ENCODE measurements at regions not wholly inside any gene's neighbourhood (a gene's known extent, or its start where the extent isn't known, plus 50 kb on each side); places are given as distances from the start of the nearest gene placed in this dataset.

GRCh38 chr11:28616160-28616965, 508.2 kb downstream of the METTL15 start:
- Histone ChIP-seq H3K4me3 (ENCODE audit: low read depth, low read length) (no peak overlapping the region), H3K36me3 (ENCODE audit: control insufficient read depth, insufficient read depth, low read length) (no peaks in the 10 kb centered on the region), H3K27me3 (replicated peaks; ENCODE audit: control insufficient read depth, insufficient read depth, low read length) (no peaks in the 10 kb centered on the region), H3K4me1 (peaks cover 12% of the 10 kb centered on the region; the same call in 1 of the 2 replicates), H3K9me3 (no peaks in the 10 kb centered on the region)
- no peak for TF ChIP-seq CTCF (IDR thresholded peaks at IDR 0.05; ENCODE audit: insufficient read depth in 1 of 2, low read depth in 1 of 2, low read length in 1 of 2, severe bottlenecking in 1 of 2, unreplicated experiment in 1 of 2)
- no peaks in the 10 kb centered on the region for H3K27me3 Mint-ChIP-seq (ENCODE audit: insufficient read depth, unreplicated experiment)
- no peak overlapping the region for H3K4me3 Mint-ChIP-seq (ENCODE audit: unreplicated experiment)
- no peak overlapping the region for H3K27ac Mint-ChIP-seq (ENCODE audit: unreplicated experiment)
- H3K9me3 Mint-ChIP-seq (ENCODE audit: unreplicated experiment), result peaks cover 9% of the 10 kb centered on the region
- H3K36me3 Mint-ChIP-seq (ENCODE audit: insufficient read depth, unreplicated experiment), result no peaks in the 10 kb centered on the region
- intact Hi-C loops (cut with micrococcal nuclease; ENCODE audit: unreplicated experiment), result no loop called here
- no TSS peak for BruUV-seq (replicated peaks)
- DNase-seq, result no peak
- ChIA-PET POLR2A (no interaction called here), CTCF (no interaction called here)
- H3K4me1 Mint-ChIP-seq (ENCODE audit: low read depth, unreplicated experiment), result peaks cover 14% of the 10 kb centered on the region

GRCh38 chr11:28615542-28615941, 507.4 kb downstream of the METTL15 start:
- TF ChIP-seq CTCF (IDR thresholded peaks at IDR 0.05; ENCODE audit: insufficient read depth in 1 of 2, low read depth in 1 of 2, low read length in 1 of 2, severe bottlenecking in 1 of 2, unreplicated experiment in 1 of 2), result no peak
- ChIA-PET CTCF (no interaction called here), POLR2A (no interaction called here)
- no peak overlapping the region for H3K27ac Mint-ChIP-seq (ENCODE audit: unreplicated experiment)
- intact Hi-C loops (cut with micrococcal nuclease; ENCODE audit: unreplicated experiment), result no loop called here
- no peaks in the 10 kb centered on the region for H3K27me3 Mint-ChIP-seq (ENCODE audit: insufficient read depth, unreplicated experiment)
- no peak overlapping the region for H3K4me3 Mint-ChIP-seq (ENCODE audit: unreplicated experiment)
- H3K9me3 Mint-ChIP-seq (ENCODE audit: unreplicated experiment), result peaks cover 9% of the 10 kb centered on the region
- H3K4me1 ChIP-seq, result peaks cover 12% of the 10 kb centered on the region; the same call in 1 of the 2 replicates
- H3K36me3 Mint-ChIP-seq (ENCODE audit: insufficient read depth, unreplicated experiment), result no peaks in the 10 kb centered on the region
- H3K9me3 ChIP-seq, result no peaks in the 10 kb centered on the region
- H3K27me3 ChIP-seq (replicated peaks; ENCODE audit: control insufficient read depth, insufficient read depth, low read length), result no peaks in the 10 kb centered on the region
- peaks cover 14% of the 10 kb centered on the region for H3K4me1 Mint-ChIP-seq (ENCODE audit: low read depth, unreplicated experiment)
- no peaks in the 10 kb centered on the region for H3K36me3 ChIP-seq (ENCODE audit: control insufficient read depth, insufficient read depth, low read length)
- BruUV-seq (replicated peaks), result no TSS peak
- H3K4me3 ChIP-seq (ENCODE audit: low read depth, low read length), result no peak overlapping the region
- no peak for DNase-seq

GRCh38 chr11:28606930-28607329, 498.7 kb downstream of the METTL15 start:
- Histone ChIP-seq H3K4me3 (ENCODE audit: low read depth, low read length) (no peak overlapping the region), H3K9me3 (no peaks in the 10 kb centered on the region), H3K4me1 (no peaks in the 10 kb centered on the region), H3K27me3 (replicated peaks; ENCODE audit: control insufficient read depth, insufficient read depth, low read length) (no peaks in the 10 kb centered on the region), H3K36me3 (ENCODE audit: control insufficient read depth, insufficient read depth, low read length) (no peaks in the 10 kb centered on the region)
- CTCF ChIA-PET, result no interaction called here
- Mint-ChIP-seq H3K9me3 (ENCODE audit: unreplicated experiment) (peaks cover 26% of the 10 kb centered on the region), H3K27me3 (ENCODE audit: insufficient read depth, unreplicated experiment) (no peaks in the 10 kb centered on the region), H3K4me1 (ENCODE audit: low read depth, unreplicated experiment) (no peaks in the 10 kb centered on the region), H3K27ac (ENCODE audit: unreplicated experiment) (no peak overlapping the region), H3K4me3 (ENCODE audit: unreplicated experiment) (no peak overlapping the region), H3K36me3 (ENCODE audit: insufficient read depth, unreplicated experiment) (no peaks in the 10 kb centered on the region)
- no TSS peak for BruUV-seq (replicated peaks)
- POLR2A ChIA-PET, result no interaction called here
- DNase-seq, result no peak
- TF ChIP-seq CTCF (IDR thresholded peaks at IDR 0.05; ENCODE audit: insufficient read depth in 1 of 2, low read depth in 1 of 2, low read length in 1 of 2, severe bottlenecking in 1 of 2, unreplicated experiment in 1 of 2), result no peak
- intact Hi-C loops (cut with micrococcal nuclease; ENCODE audit: unreplicated experiment), result loop anchor here (5.0 kb wide), 1 partner anchor 110 kb away; no protein-coding TSS in a partner anchor

Measured in Caco-2 (cell line).